ENCODE measurements at regions not wholly inside any gene's neighbourhood (a gene's known extent, or its start where the extent isn't known, plus 50 kb on each side); places are given as distances from the start of the nearest gene placed in this dataset. TPM values are rescaled to one million over a fixed set of nuclear protein-coding genes. Genes with fewer than 3 reads are reported as not detected.

GRCh38 chr10:123611876-123612275 is 54.3 kb upstream of the GPR26 start:
- DNase-seq, result no peak

GRCh38 chr10:123613346-123613850 is 52.8 kb upstream of the GPR26 start:
- no peak for DNase-seq

GRCh38 chr10:123614888-123615287 is 51.3 kb upstream of the GPR26 start:
- peak; percentile 91 for DNase-seq

Small RNA genes lying in the stretch of these regions (small RNA-seq; reads per million reads assigned to genes)
- gene AL160290.3 (ENCODE audit: low replicate concordance), result not detected

All from tongue (tissue), 2 donors.